Right renal pelvis (tissue), 4 donors: ENCODE measurements at regions not wholly inside any gene's neighbourhood (a gene's known extent, or its start where the extent isn't known, plus 50 kb on each side); places are given as distances from the start of the nearest gene placed in this dataset.
"Not testable (repeated sequence)": the region's sequence is repeated elsewhere in the genome, so short reads cannot be mapped to it uniquely, and the experiment has no call there.

ENCODE experiments used
- DNase-seq, 4 donors: peaks; one replicate each; pipeline ENCODE4 v3.0.0-alpha.2; 2013; ENCODE audit warnings: low read depth in 4 of 4, low spot score in 3 of 4, missing footprints in 1 of 4

DNA sequence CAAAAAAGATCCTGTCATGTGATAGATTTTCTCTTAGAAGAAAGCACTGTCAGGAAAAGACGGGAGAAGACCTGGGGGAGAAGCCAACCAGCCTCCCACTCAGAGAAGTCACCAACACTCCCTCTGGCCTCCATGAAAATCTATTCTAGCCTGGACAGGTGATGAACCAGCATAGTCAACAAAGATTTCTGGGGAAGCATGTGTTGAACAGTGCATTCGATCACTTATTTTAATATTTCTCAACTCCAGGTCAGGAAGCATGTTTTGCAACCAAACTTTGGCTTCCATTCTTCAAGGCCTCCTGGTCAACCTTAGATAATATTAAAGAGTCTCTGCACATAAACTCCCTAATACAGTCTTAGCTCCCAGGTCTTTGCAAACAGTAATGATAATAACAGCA, 74.7 kb upstream of the ERCC4 start:
- DNase-seq, result no peak

DNA sequence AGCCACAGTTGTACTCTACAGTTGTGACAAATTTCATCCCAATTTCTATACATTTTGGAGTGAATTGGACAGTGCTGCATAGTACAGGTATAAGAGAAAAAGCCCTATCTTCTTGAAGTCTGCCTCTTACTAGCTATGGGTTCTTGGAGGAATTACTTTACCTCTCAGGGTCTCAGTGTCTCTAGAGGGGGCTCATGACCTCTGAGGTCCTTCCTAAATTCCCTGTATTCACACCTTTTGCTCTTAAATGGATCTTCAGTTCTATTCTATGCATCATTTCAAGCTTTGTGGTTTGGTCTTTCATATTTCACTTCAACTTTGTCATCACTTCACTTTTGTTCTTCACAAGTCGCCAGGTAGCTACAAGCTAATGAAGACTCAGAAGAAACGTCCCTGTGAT, 71.2 kb upstream of the ERCC4 start:
- no peak for DNase-seq

DNA sequence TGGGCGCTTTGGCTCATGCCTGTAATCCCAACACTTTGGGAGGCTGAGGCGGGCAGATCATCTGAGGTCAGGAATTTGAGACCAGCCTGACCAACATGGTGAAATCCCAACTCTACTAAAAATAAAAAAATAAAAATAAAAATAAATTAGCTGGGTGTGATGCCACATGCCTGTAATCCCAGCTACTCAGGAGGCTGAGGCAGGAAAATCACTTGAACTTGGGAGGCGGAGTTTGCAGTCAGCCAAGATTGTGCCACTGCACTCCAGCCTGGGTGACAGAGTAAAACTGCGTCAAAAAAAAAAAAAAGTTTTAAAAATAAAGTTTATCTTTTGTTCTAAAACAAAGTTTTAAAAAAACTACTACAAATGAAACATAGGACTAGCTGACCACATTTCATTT, 69.8 kb upstream of the ERCC4 start:
- not testable (repeated sequence) for DNase-seq

DNA sequence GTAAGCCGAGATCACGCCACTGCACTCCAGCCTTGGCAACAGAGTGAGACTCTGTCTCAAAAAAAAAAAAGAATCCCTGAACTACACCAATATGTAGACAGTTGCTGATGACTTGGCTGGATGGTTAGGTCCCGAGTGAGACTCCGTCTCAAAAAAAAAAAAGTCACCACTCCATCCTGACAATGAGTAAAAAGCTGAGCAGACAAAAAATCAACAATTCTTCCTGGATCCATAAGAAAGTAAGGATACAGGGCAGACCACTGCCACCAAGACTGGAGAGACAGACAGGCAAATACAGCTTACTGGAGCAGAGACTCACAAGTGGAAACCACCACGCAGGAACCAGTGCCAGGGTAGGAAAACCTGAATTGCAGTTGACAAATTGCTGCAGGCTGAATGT, 67.1 kb upstream of the ERCC4 start:
- DNase-seq, result no peak

DNA sequence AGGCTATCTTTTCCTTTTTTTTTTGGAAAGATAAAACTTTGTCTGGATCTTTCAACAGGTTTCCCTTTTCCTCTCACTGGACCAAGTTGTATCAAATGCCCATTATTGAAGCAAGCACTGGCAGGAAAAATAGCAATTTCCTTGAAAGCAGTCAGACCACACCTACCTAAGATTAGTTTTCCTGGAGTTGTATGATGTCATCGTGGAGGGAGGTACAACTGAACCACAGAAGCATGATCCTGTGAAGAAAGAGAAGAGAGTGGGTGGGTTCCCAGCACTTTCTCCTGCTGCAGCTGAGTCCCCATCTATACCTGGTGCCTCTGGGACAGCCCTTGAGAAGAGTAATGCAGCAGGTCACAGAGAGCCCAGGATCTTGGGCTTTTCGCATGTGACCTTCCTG, 63.6 kb upstream of the ERCC4 start:
- DNase-seq, result no peak

DNA sequence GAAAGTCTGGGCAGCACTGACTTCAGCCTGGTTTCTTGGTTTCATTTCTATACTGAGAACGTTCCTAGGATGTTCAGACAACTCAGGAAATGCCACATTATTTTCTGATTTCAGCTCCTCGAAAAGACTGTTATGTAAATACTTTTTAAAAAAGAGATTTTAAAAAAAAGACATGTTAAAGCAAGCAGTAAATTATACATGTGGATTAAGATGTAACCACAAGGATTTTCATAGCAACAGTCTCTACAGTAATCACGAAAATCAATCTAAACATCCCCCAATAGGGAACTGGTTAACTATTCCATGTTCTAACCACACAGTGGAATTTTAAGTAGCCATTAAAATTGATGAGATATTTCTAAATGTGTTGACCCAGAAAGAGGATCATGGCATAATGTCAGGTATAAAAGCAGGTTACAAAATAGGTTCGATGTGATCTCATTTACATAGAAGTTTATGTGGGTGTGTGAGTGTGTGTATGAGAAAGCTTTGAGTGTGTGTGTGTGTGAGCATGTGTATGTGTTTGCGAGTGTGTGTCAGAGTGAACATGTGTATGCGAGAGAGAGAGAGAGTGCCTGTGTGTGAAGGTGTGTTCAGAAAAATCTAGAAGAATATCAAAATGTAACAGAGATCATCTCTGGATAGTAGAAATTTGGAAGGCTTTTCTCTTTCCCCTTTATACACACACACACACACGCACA, 63.0 kb upstream of the ERCC4 start:
- no peak for DNase-seq

DNA sequence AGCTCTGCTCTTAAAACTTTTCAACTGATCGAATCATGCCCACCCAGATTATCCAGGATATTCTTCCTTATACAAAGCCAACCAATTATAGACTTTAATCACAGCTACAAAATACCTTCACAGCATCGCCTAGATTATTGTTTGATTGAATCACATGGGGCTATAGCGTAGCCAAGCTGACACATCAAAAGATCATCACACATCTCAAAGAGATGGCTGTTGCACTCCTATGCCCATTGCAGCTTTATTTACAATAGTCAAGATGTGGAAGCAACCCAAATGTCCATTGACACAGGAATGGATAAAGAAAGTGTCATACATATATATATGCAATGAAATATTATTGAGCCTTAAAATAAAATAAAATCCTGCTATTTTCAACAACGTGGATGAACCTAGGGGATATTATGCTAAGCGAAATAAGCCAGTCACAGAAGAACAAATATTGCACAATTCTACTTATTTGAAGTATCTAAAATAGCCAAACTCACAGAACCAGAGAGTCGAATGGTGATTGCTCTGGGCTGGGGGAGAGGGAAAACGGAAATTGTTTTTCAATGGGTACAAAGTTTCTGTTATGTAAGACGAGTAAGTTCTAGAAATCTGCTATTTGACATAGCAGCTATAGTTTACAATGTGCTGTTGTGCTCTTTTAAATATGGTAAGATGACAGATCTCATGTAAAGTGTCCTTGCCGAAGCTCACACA, 60.9 kb upstream of the ERCC4 start:
- no peak for DNase-seq

DNA sequence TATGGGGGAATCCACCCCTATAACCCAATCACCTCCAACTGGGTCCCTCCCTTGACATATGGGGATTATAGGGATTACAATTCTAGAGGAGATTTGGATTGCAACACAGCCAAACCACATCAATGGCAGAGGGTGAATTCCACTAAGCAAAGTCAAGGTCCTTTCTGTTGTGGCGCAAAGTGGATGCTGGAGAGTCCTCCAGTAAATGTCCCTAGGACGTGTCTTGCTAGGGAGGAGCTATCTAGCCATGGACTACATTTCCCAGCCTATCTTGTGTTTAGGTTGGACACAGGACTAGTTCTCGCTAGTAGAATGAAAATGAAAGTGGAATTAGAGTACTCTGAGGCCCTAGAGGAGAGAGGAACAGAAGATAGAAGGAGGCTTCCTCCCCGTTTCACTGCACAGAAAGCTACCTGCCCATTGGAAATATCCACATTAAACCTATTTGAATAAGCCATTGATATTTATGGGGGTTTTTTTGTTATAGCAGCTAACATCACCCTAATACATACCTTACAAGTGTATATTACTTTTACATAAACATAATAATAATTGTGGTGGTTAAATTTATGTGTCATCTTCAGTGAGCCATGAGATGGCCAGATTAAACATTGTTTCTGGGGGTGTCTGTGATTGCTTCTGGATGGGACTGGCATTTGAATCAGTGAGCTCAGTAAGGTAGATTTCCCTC, 56.7 kb upstream of the ERCC4 start:
- no peak for DNase-seq

DNA sequence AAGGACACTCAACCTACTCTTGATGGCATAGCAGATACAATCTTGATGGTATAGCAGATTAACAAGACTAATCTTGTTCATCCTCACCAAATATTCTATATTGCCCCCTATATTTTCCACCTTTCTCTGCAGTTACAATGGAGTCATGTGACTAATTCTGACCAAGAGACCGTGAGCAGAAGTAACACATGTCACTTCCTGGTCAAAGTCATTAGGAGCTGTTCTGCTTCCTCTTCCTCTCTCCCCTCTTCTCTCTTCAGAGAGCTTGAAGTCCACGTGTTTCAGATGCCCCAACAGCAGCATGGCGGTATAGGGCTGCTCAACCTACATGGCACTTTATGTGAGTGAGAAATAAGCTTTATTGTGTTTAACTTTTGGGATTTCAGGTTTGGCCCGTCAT, 55.3 kb upstream of the ERCC4 start:
- DNase-seq, result no peak

DNA sequence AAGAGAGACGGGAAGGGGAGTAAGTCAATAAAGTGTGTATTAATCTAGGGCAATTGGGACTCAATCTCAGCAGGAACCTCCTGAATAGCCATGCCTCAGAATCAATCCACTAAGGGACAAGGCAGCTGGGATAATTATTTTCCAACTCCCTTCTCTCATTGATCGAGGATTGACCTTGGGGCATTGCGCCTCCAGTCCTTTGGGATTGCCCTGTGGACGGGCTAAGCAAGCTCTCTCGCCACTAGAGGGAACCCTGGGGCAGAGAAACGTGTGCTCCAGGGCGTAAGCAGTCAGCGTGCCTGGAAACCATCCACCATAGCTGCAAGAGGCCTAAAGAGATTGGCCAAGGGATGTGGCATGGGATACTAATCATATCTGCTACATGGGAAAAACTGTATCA, 53.9 kb upstream of the ERCC4 start:
- peak; percentile 29 to 44 (median 37) for DNase-seq
